ENCODE measurements at regions not wholly inside any gene's neighbourhood (a gene's known extent, or its start where the extent isn't known, plus 50 kb on each side); places are given as distances from the start of the nearest gene placed in this dataset.
"Not testable (repeated sequence)": the region's sequence is repeated elsewhere in the genome, so short reads cannot be mapped to it uniquely, and the experiment has no call there.

GRCh38 chr3:13733726-13734125 is 146.1 kb downstream of the WNT7A start:
- not testable (repeated sequence) for TF ChIP-seq EP300 (IDR thresholded peaks at IDR 0.05; ENCODE audit: borderline replicate concordance in 1 of 2, low read depth in 1 of 2, low read length in 1 of 2); RFX5 (IDR thresholded peaks at IDR 0.05; ENCODE audit: low read length); CTCF (IDR thresholded peaks at IDR 0.05); MAX (IDR thresholded peaks at IDR 0.05; ENCODE audit: low read depth)
